A549 (cell line): ENCODE measurements at regions not wholly inside any gene's neighbourhood (a gene's known extent, or its start where the extent isn't known, plus 50 kb on each side); places are given as distances from the start of the nearest gene placed in this dataset.

ENCODE experiments used
- ATAC-seq, 2 experiments: fragments of 200-7000 bp in 1 of 2; fragments of >200 bp in 1 of 2; cut with Nextera tagmentation in 1 of 2; cut with Tn5 transposase in 1 of 2; 3 replicates each; pipeline versions ENCODE4 v1.8.0 to v1.9.1; 2018 to 2020; ENCODE audit warnings: mild to moderate bottlenecking in 1 of 2, moderate library complexity in 1 of 2
- CTCF ChIA-PET: fragments of 300-600 bp; sonication (Branson Sonifier 250); formaldehyde crosslinking; extraction: SDS; loops from one replicate; lab custom pipeline; 2021; ENCODE audit warnings: antibody characterized with exemption, inconsistent platforms; lab: Yijun Ruan, JAX
- POLR2A ChIA-PET: fragments of 350-600 bp; formaldehyde crosslinking; extraction: SDS; loops from one replicate; lab custom pipeline; 2021; ENCODE audit warnings: antibody characterized with exemption, inconsistent platforms; lab: Yijun Ruan, JAX
- DNase-seq, 2 experiments: peaks; one replicate each; pipeline versions ENCODE4 v3.0.0 to v3.0.0-alpha.2; 2011 to 2016; ENCODE audit warnings: low read depth in 1 of 2, low spot score in 1 of 2
- FAIRE-seq: peaks from 2 replicates; lab custom pipeline; 2011; peaks lifted over from hg19 to GRCh38; lab: Jason Lieb, UNC
- H3K27ac ChIP-seq, 2 experiments: fragments of >200 bp; sonication (Bioruptor Twin); formaldehyde crosslinking; 3 replicates each; pipeline ENCODE4 v1.5.1; 2016 to 2017
- H3K4me1 ChIP-seq: fragments of >200 bp; sonication (Bioruptor Twin); formaldehyde crosslinking; 3 replicates; pipeline ENCODE4 v1.6.1; 2016
- H3K4me2 ChIP-seq: fragments of >200 bp; sonication (Bioruptor Twin); formaldehyde crosslinking; 3 replicates; pipeline ENCODE4 v1.6.1; 2016
- H3K4me3 ChIP-seq: fragments of >200 bp; sonication (Bioruptor Twin); formaldehyde crosslinking; 3 replicates; pipeline ENCODE4 v1.5.1; 2016
- H3K9me3 ChIP-seq: fragments of >200 bp; sonication (Bioruptor Twin); formaldehyde crosslinking; 3 replicates; pipeline ENCODE4 v1.6.1; 2016
- ATOH8 ChIP-seq: fragments of 250-450 bp; sonication (Bioruptor Pico); IDR thresholded peaks from 2 replicates; pipeline ENCODE4 v1.5.0; 2020; ENCODE audit warnings: low read depth, mild to moderate bottlenecking, moderate library complexity
- BHLHE40 ChIP-seq: IDR thresholded peaks from 2 replicates; pipeline ENCODE4 v1.6.1; 2012; ENCODE audit warnings: low read depth, low read length, inconsistent platforms
- CBX8 ChIP-seq: fragments of 200-600 bp; sonication (generic); IDR thresholded peaks from 2 replicates; pipeline ENCODE4 v1.6.1; 2016
- CEBPB ChIP-seq, 2 experiments: fragments of >200 bp in 1 of 2; sonication (Bioruptor Twin) in 1 of 2; formaldehyde crosslinking in 1 of 2; IDR thresholded peaks; 2 replicates each; pipeline ENCODE4 v1.6.1; 2012 to 2016
- CHD2 ChIP-seq: fragments of 150-350 bp; IDR thresholded peaks from 2 replicates; pipeline ENCODE4 v1.6.1; 2014; ENCODE audit warnings: low read length; ENCODE audit not compliant: partially characterized antibody
- CHD4 ChIP-seq: fragments of 200-600 bp; sonication (generic); IDR thresholded peaks from 2 replicates; pipeline ENCODE4 v1.6.1; 2016; ENCODE audit warnings: antibody characterized with exemption, mild to moderate bottlenecking, borderline replicate concordance
- CTCF ChIP-seq: fragments of >200 bp; sonication (Bioruptor Twin); formaldehyde crosslinking; IDR thresholded peaks from 3 replicates; pipeline ENCODE4 v1.5.1; 2016
- EHMT2 ChIP-seq: fragments of 200-600 bp; sonication (generic); IDR thresholded peaks from 2 replicates; pipeline ENCODE4 v1.6.1; 2016; ENCODE audit warnings: antibody characterized with exemption, low read depth, mild to moderate bottlenecking, moderate library complexity
- ELK1 ChIP-seq: fragments of 150-350 bp; IDR thresholded peaks from 2 replicates; pipeline ENCODE4 v1.6.1; 2014; ENCODE audit warnings: low read depth, mild to moderate bottlenecking, low read length
- FOXS1 ChIP-seq: fragments of 250-450 bp; sonication (Bioruptor Pico); IDR thresholded peaks from 2 replicates; pipeline ENCODE4 v1.5.0; 2020; ENCODE audit warnings: mild to moderate bottlenecking, moderate library complexity
- HMGXB4 ChIP-seq: fragments of 250-450 bp; sonication (Bioruptor Pico); IDR thresholded peaks from 2 replicates; pipeline ENCODE4 v1.5.0; 2021; ENCODE audit warnings: mild to moderate bottlenecking, moderate library complexity, borderline replicate concordance
- HOXB13 ChIP-seq: fragments of 250-450 bp; sonication (Bioruptor Pico); IDR thresholded peaks from 2 replicates; pipeline ENCODE4 v1.5.0; 2020; ENCODE audit warnings: low read depth, mild to moderate bottlenecking, moderate library complexity
- MAZ ChIP-seq: fragments of 150-350 bp; IDR thresholded peaks from 2 replicates; pipeline ENCODE4 v1.6.1; 2014; ENCODE audit warnings: antibody characterized with exemption, low read depth, low read length, borderline replicate concordance
- NFE2L2 ChIP-seq: fragments of 150-350 bp; conservative IDR thresholded peaks from 2 replicates; pipeline ENCODE4 v1.6.1; 2014; ENCODE audit warnings: low read length
- NPAS2 ChIP-seq: fragments of 250-450 bp; sonication (Bioruptor Pico); IDR thresholded peaks from 2 replicates; pipeline ENCODE4 v1.8.0; 2022; ENCODE audit warnings: mild to moderate bottlenecking, moderate library complexity, borderline replicate concordance
- NR3C1 ChIP-seq: fragments of >200 bp; sonication (Bioruptor Twin); formaldehyde crosslinking; IDR thresholded peaks from 3 replicates; pipeline ENCODE4 v1.6.1; 2017
- PBX3 ChIP-seq: IDR thresholded peaks from 2 replicates; pipeline ENCODE4 v1.6.1; 2012
- POLR2AphosphoS2 ChIP-seq: conservative IDR thresholded peaks from 2 replicates; pipeline ENCODE4 v1.6.1; 2012; ENCODE audit warnings: low read length, improper control_type of control experiment, inconsistent platforms
- SMC3 ChIP-seq: fragments of >200 bp; sonication (Bioruptor Twin); formaldehyde crosslinking; IDR thresholded peaks from 3 replicates; pipeline ENCODE4 v1.6.1; 2018; ENCODE audit warnings: inconsistent platforms
- TP53 ChIP-seq: fragments of 250-450 bp; sonication (Bioruptor Pico); IDR thresholded peaks from 2 replicates; pipeline ENCODE4 v1.5.0; 2021; ENCODE audit warnings: mild to moderate bottlenecking, moderate library complexity
- ZC3H11A ChIP-seq: fragments of 450-650 bp; IDR thresholded peaks from 2 replicates; pipeline ENCODE4 v1.6.1; 2014; ENCODE audit warnings: antibody characterized with exemption, mild to moderate bottlenecking
- WGBS: methylation state at CpG from one replicate; pipeline ENCODE4 v1.1.6; 2017; ENCODE audit errors: missing lambda C conversion rate; 5-methylcytosine and 5-hydroxymethylcytosine counted together

- TF ChIP-seq CTCF (no peak), NFE2L2 (no peak), CBX8 (no peak)
These were observed 300.3 kb upstream of the GULP1 start (continued) for GRCh38 chr2:187991389-187991788.

- no peak for DNase-seq
- 67% methylated on average over 4 of the region's 5 CpGs for WGBS
These were observed 297.0 kb upstream of the GULP1 start for GRCh38 chr2:187994464-187995331.

GRCh38 chr2:187995556-187995955 is 296.1 kb upstream of the GULP1 start:
- ATAC-seq: no peak

More at GRCh38 chr2:187994464-187995331, 297.0 kb upstream of the GULP1 start:
- H3K4me2 ChIP-seq: no peak overlapping the region
- ChIA-PET POLR2A (no interaction called here), CTCF (interaction anchor here (1.0 kb wide), 1 partner anchor 78 kb away, joined by 3 read pairs; no protein-coding TSS in a partner anchor)
- H3K4me1 ChIP-seq: no peaks in the 10 kb centered on the region
- ATAC-seq (peak in 1 of 2 experiments; percentile 39; a peak in 2 of 6 replicates), FAIRE-seq (no peak)
- H3K9me3 ChIP-seq: no peaks in the 10 kb centered on the region
- H3K27ac ChIP-seq: no peak overlapping the region
- no peak overlapping the region for H3K4me3 ChIP-seq
- no peak for TF ChIP-seq FOXS1 (CRISPR knock-in tag)
- TF ChIP-seq NR3C1: no peak
- no peak for TF ChIP-seq PBX3
- TF ChIP-seq CHD2: no peak
- no peak for TF ChIP-seq HMGXB4 (CRISPR knock-in tag)
- TF ChIP-seq ATOH8 (CRISPR knock-in tag): no peak
- no peak for TF ChIP-seq HOXB13 (CRISPR knock-in tag)
- TF ChIP-seq EHMT2: no peak
- TF ChIP-seq MAZ: no peak
- no peak for TF ChIP-seq BHLHE40
- TF ChIP-seq NPAS2: no peak
- no peak for TF ChIP-seq SMC3
- TF ChIP-seq CEBPB (IDR thresholded peaks at IDR 0.05): no peak
- no peak for TF ChIP-seq ZC3H11A
- TF ChIP-seq TP53 (CRISPR knock-in tag): no peak
- TF ChIP-seq CHD4: no peak

More at GRCh38 chr2:187995556-187995955, 296.1 kb upstream of the GULP1 start:
- no peak overlapping the region for H3K4me2 ChIP-seq
- TF ChIP-seq ATOH8 (CRISPR knock-in tag) (no peak), ELK1 (no peak), CEBPB (IDR thresholded peaks at IDR 0.05) (no peak), BHLHE40 (no peak), POLR2AphosphoS2 (no peak)
- no peak overlapping the region for H3K4me3 ChIP-seq
- FAIRE-seq (no peak), DNase-seq (no peak)
- ChIA-PET POLR2A (no interaction called here), CTCF (interaction anchor here (1.0 kb wide), 1 partner anchor 77 kb away, joined by 3 read pairs; no protein-coding TSS in a partner anchor)
- H3K27ac ChIP-seq: no peak overlapping the region
- no peaks in the 10 kb centered on the region for H3K9me3 ChIP-seq
- WGBS: 64% methylated on average over 6 of the region's 6 CpGs
- no peaks in the 10 kb centered on the region for H3K4me1 ChIP-seq
